GM12874 (cell line): ENCODE measurements at regions not wholly inside any gene's neighbourhood (a gene's known extent, or its start where the extent isn't known, plus 50 kb on each side); places are given as distances from the start of the nearest gene placed in this dataset.

Source experiments
- CTCF ChIP-seq: IDR thresholded peaks from 2 replicates; pipeline ENCODE4 v1.5.1; 2011; ENCODE audit warnings: low read depth, mild to moderate bottlenecking, control low read depth, low read length, moderate library complexity; ENCODE audit not compliant: insufficient read depth

DNA sequence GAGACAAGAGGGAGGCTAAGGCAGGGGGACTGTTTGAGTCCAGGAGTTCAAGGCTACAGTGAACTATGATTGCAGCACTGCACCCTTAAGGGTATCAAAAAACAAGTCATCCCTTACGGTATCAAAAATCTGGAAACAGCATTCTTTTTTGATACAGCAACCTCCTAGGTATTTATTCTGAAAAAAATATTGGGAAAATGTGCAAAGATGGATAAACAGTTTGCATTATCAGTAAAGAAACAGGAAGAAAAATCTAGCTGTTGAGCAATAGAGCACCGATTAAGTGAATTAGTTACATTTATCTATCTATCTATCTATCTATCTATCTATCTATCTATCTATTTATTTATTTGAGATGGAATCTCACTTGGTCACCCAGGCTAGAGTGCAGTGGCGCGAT, 56.7 kb upstream of the SCAF4 start:
- TF ChIP-seq CTCF, result no peak

DNA sequence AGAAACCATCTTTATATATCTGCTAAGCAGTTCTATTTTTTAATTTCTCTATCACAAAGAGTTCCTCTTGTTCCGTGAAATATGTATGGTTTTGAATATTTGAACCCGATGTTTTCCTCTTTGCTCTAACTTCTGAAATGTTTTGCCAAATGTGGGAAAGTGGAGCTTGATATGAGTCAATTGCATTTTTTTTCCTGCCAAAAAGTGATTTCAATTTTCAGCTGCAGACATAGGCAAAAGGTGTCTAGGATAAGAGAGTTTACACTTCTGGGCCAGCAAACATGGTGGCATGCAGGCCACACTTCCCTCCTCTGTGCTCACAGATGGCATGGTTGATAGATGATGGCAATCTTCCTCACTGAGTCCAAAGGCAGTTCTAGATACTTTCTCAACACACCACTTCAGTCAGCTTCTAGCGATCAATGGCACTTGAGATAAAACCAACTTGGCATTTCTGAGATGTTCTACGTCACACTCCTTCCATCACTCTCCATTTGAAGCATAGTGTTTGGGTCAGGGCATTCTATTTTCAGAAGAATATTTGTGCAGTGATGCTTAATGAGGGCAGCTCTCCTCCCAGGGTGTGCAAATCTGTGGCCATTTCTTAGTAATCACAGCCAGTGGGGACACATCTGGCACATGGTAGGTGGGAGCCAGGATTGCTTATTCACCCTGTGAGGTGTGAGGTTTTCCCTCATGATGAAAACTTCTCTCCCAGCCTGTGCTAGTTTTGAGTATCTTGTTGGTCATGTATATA, 54.4 kb upstream of the SCAF4 start:
- no peak for TF ChIP-seq CTCF

DNA sequence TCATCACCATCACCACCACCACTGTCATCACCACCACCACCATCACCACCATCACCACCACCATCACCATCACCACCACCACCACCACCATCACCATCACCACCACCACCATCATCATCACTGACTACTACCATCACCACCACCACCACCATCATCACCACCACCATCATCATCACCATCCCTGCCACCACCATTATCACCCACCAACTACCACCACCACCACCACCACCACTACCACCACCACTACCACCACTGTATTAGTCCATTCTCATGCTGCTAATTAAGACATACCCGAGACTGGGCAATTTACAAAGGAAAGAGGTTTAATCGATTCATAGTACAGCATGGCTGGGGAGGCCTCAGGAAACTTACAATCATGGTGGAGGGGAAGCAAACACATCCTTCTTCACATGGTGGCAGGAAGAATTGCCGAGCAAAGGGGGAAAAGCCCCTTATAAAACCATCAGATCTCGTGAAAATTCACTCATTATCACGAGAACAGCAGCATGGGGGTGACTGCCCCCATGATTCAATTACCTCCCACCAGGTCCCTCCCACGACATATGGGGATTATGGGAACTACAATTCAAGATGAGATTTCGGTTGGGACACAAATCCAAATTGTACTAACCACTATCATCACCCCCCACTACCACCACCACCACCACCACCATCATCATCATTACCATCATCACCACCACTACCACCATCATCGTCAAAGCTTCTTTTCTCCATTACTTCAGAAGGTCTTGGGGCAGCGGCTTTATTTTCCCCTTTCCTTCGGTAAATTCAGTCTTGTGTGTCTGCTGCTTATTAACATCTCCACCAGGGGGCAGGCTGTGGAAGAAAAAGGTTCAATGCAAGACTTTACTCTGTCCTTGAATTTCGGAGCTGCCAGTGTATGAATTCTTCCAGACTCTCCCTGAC, 53.6 kb upstream of the SCAF4 start:
- TF ChIP-seq CTCF, result peak; percentile 60

GRCh38 chr21:31781737-31782136, 49.8 kb upstream of the SCAF4 start:
- no peak for TF ChIP-seq CTCF
